Smooth muscle cell of the brain vasculature (primary cell): ENCODE measurements at regions not wholly inside any gene's neighbourhood (a gene's known extent, or its start where the extent isn't known, plus 50 kb on each side); places are given as distances from the start of the nearest gene placed in this dataset.
"Not testable (repeated sequence)": the region's sequence is repeated elsewhere in the genome, so short reads cannot be mapped to it uniquely, and the experiment has no call there.

Source experiments
- DNase-seq: peaks from one replicate; pipeline ENCODE4 v3.0.0-alpha.2; 2012; ENCODE audit warnings: low read depth, low spot score

GRCh38 chr2:43149482-43150107, 76.8 kb downstream of the ZFP36L2 start:
- DNase-seq, result no peak

- DNase-seq, result no peak
These were observed 80.3 kb downstream of the ZFP36L2 start for GRCh38 chr2:43146083-43146482.

DNA sequence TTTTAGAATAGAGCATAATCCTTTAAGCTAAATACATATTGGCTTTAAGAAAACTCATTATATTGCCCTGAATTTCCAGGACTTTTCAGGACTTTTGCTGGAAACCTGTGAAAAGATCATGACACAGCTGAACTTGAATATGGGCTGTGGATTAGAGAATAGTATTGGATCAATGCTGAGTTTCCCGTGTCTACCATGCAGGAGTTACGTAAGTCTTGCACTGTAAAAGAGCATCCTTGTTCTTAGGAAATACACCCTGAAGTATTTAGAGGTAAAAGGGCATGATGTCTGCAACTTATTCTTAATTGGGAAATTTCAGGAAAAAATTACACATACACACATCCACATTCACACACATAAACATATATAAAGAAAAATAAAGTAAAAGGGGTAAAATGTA, 82.1 kb downstream of the ZFP36L2 start:
- no peak for DNase-seq

DNA sequence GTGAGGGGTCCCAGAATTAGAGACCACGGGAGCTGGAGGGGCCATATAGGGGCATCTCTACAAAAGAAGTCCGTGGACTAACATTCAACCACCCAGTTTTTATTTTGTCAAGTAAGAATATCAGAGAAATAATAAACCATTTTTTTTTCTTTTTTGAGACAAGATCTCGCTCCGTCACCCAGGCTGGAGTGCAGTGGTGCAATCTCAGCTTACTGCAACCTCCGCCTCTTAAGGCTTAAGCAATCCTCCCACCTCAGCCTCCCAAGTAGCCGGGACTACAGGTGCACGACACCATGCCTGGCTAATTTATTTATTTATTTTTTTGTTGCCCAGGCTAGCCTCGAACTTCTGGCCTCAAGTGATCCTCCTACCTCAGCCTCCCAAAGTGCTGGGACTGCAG, 82.7 kb downstream of the ZFP36L2 start:
- no peak for DNase-seq

DNA sequence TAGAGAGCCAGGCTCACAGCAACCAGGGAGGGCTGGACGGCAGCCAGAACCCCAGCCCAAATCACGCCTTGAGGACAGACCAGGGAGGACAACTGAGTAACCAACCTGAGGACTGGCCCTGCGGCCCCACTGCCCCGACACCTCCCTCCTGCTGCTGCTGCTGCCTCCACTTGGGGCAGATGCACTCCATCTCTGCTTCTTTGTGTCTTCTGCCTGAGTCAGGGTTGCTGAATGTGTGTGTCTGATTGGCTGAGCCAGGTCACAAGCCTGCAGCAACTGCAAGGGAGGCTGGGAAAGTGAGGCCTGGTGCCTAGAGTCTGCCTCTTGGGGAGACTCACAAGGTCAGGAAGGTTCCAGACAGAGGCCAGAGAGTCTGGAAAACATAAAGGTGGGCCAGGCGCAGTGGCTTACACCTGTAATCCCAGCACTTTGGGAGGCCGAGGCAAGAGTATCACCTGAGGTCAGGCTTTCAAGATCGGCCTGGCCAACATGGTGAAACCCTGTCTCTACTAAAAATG, 83.4 kb downstream of the ZFP36L2 start:
- no peak for DNase-seq

- not testable (repeated sequence) for DNase-seq
These were observed 84.7 kb downstream of the ZFP36L2 start for GRCh38 chr2:43141636-43142151.

DNA sequence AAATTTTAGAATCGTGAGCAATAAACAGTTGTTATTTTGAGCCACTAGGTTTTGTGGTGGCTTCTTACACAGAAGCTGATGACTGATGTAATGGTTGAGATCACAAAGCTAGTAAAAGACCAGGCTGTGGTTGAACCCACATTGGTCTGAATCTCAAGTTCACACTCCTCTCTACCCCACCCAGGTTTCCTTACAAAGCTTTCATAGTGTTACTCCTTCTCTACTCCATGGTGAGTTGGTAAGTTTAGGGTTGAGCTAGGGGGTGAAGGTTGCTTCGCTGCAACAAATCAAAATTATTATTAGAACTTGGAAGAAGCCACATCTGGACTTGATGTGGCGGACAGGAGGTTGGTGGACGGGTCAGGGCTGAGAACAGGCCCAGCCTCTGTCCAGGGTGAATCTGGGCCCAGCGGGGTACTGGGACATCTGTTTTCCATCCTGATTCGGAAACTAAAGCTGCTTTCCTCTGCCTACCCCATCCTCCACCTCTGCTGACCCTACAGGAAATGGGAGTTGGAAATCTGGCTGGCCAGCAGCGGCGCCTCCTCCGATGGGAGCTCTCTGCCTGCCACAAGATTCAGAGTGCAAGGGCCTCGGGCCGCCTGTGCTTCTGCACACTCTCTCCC, 86.3 kb downstream of the ZFP36L2 start:
- DNase-seq, result peak; percentile 88

DNA sequence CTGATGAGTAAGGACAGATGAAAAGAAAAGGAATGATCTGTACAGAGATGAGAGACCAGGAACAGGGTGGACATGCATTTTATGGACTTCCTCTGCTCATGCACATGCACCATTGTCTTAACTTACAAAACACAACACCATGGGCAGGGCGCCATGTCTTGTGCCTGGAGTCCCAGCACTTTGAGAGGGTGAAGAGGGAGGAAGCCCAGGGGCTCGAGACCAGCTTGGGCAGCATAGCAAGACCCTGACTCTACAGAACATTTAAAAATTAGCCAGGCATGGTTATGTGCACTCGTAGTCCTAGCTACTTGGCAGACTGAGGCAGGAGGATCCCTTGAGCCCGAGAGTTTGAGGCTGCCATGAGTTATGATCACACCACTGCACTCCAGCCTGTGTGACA, 86.9 kb downstream of the ZFP36L2 start:
- DNase-seq, result no peak

DNA sequence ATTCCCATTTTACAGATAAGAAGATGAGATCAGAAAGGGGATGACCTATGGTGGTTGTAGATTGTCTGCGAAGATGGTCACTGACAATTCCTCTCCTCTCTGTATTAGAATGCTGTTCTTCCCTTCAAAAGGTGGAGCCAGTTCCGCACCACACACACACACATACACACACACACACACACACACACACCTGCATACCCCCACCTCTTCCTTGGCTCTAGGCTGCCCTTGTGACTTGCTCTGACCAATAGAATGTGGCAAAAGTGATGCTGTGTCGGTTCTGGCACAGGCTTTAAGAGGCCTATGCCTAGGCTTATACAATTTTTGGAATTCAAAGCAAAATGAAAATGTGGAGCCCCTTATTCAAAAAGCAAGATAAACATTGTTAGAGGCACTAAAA, 88.0 kb downstream of the ZFP36L2 start:
- DNase-seq, result no peak

DNA sequence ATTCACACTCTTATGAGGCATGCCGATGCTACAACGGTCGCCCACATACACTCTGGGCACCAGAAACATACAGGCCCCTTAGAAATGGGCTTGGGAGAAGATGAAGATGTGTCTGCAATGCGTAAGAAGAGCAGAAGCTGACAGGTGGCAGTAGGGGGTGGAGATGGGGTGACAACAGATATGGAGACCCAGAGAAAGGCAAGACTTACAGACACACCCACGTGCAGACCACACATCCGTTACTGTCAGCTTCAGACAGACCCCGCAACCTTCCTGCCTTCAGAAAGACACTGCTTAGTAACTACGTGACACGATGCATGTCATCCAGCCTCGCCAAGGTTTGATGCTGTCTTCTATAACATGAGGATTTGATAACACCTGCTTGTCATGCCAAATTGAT, 89.5 kb downstream of the ZFP36L2 start:
- DNase-seq, result no peak

- no peak for DNase-seq
These were observed 90.2 kb downstream of the ZFP36L2 start for GRCh38 chr2:43136011-43136799.

DNA sequence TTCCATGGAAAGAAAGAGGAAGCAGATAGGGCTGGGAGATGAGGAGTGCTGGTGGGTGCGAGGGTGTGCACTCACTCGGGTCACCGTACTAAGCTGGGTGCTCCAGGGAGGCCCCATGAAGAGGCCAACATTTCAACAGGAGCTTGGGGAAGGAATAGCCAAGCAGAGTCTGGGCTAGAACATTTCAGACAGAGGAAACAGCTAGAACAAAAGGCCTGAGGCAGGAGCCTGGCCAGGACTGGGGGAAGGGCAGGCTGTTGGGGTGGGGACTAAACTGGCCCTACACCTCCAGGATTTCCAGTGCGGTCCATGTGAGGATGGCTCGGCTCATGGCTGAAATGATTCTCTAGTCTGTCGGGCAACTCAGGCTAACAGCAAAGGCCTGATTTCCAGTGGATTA, 90.8 kb downstream of the ZFP36L2 start:
- DNase-seq, result no peak

- DNase-seq, result no peak
These were observed 91.9 kb downstream of the ZFP36L2 start for GRCh38 chr2:43134571-43134889.

GRCh38 chr2:43133708-43134570, 92.5 kb downstream of the ZFP36L2 start:
- DNase-seq, result no peak

DNA sequence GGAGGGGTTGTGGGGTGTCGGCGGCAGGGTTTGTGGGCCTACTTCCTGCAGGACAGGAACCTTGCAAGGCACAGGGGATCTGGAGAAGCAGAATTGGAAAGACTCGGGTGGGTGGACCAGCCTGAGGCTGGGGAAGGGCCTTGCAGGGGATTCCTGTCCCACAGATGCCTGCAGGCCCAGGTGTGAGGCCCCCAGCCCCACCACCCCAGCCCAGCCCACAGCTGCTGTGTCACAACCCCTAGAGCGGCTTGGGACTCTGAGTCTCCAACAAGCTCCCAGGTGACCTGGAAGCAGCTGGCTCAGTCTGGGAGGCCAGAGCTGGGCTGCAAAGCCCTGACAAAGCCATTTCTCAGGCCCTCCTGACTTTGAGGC, 93.1 kb downstream of the ZFP36L2 start:
- DNase-seq, result no peak

DNA sequence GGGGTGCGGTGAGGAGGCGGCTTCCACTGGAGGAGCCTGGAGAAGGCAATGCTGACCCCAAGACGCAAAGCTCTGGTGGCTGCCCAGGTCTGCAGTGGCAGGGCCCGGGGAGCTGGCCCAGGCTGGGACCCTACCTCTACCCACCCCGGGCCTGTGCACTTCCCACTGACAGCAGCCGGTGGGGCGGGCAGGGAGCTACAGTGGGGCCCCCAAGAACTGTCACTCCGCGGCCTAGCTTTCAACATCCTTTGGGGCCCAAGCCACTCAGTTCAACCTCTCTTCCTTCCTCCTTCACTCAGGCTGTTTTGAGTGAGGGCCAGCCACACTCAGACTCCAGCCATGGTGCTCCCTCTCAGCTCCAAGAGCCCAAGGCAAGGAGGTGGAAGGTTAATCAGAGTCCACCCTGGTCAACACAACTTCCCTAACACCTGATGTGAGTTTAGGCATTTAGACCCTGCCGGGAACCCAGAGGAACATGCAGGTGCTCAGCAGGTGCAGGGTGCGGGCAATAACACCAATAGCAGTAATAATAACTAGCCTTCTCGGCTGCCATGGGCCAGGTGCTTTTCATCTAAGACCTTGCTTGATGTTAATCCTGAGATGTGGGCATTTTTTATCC, 93.6 kb downstream of the ZFP36L2 start:
- DNase-seq, result no peak

- no peak for DNase-seq
These were observed 94.3 kb downstream of the ZFP36L2 start for GRCh38 chr2:43131890-43132682.

DNA sequence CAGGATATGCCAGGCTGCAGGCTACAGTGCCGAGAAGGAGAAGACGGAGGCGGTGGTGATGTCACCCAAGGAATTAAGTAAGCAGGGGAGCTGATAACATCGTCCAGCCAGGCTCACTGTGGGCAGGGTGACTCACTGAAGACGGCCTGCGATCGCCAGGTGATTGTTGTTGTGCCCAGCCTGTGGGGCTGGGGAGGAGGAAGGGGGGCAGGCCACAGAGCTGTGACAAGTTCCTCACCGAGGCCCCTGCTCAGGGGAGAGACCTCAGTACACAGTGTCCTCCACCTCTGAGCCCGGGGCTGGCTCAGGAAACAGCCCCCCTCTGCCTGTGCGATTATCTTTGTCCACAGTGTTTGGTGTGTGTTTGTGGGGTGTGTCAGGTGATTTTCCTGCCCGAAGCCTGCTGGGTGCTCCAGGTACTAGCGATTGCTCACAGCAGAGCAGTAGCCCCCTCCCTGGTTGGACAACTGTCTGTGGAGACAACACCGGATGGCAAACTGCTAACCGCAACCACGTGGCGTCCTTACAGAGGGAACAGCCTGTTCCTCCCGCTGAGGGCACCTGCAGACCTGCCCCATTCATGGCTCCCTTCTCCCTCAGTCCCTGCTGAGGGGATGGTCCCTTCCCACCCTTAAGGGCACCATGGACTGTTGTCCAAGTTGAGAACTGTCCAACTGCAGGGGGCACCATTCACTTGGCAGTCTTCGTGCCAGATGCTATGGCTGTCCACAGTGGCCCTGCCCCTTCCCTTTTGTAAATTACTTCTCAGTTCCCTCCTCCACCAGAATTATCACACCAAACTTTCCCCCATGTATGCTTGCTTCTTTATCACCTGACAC, 95.1 kb downstream of the ZFP36L2 start:
- DNase-seq, result no peak

GRCh38 chr2:43130548-43130875, 95.9 kb downstream of the ZFP36L2 start:
- DNase-seq, result no peak
